SK-N-SH treated with all-trans-retinoic acid at 6 μM for 48 hours (cell line): ENCODE measurements at regions not wholly inside any gene's neighbourhood (a gene's known extent, or its start where the extent isn't known, plus 50 kb on each side); places are given as distances from the start of the nearest gene placed in this dataset.

Experiments used
- ATAC-seq: fragments of 200-7000 bp; cut with Tn5 transposase; 3 replicates; pipeline ENCODE4 v1.9.1; 2020; ENCODE audit warnings: mild to moderate bottlenecking, moderate library complexity
- ARNTL ChIP-seq: fragments of 450-650 bp; formaldehyde crosslinking; IDR thresholded peaks from 2 replicates; pipeline ENCODE4 v1.5.0; 2020; ENCODE audit warnings: low read depth, mild to moderate bottlenecking, moderate library complexity, borderline replicate concordance
- BACH2 ChIP-seq: fragments of 250-450 bp; sonication (Bioruptor Pico); IDR thresholded peaks from 2 replicates; pipeline ENCODE4 v1.9.0; 2021; ENCODE audit warnings: mild to moderate bottlenecking, borderline replicate concordance
- CREB5 ChIP-seq: fragments of 250-450 bp; sonication (Bioruptor Pico); IDR thresholded peaks from 2 replicates; pipeline ENCODE4 v1.5.1; 2020; ENCODE audit warnings: low read depth, mild to moderate bottlenecking, moderate library complexity
- CSRNP3 ChIP-seq: fragments of 250-450 bp; sonication (Bioruptor Pico); IDR thresholded peaks from 2 replicates; pipeline ENCODE4 v1.5.1; 2021; ENCODE audit warnings: mild to moderate bottlenecking, moderate library complexity
- ESRRG ChIP-seq: fragments of 250-450 bp; sonication (Bioruptor Pico); IDR thresholded peaks from 2 replicates; pipeline ENCODE4 v1.6.1; 2021; ENCODE audit warnings: mild to moderate bottlenecking
- ISL1 ChIP-seq: fragments of 250-450 bp; sonication (Bioruptor Pico); IDR thresholded peaks from 2 replicates; pipeline ENCODE4 v2.1.2; 2022; ENCODE audit warnings: mild to moderate bottlenecking, moderate library complexity
- OSR1 ChIP-seq: fragments of 250-450 bp; sonication (Bioruptor Pico); IDR thresholded peaks from 2 replicates; pipeline ENCODE4 v1.8.0; 2022; ENCODE audit warnings: moderate library complexity, mild to moderate bottlenecking, inconsistent platforms
- PATZ1 ChIP-seq: fragments of 250-450 bp; sonication (Bioruptor Pico); IDR thresholded peaks from 2 replicates; pipeline ENCODE4 v1.8.0; 2020; ENCODE audit warnings: mild to moderate bottlenecking, moderate library complexity, borderline replicate concordance
- POU6F1 ChIP-seq: fragments of 250-450 bp; sonication (Bioruptor Pico); IDR thresholded peaks from 2 replicates; pipeline ENCODE4 v1.8.0; 2021; ENCODE audit warnings: low read depth, mild to moderate bottlenecking, moderate library complexity, borderline replicate concordance
- PPARA ChIP-seq: fragments of 250-450 bp; sonication (Bioruptor Pico); IDR thresholded peaks from 2 replicates; pipeline ENCODE4 v1.5.0; 2020; ENCODE audit warnings: mild to moderate bottlenecking, borderline replicate concordance
- RARB ChIP-seq: fragments of 250-450 bp; sonication (Bioruptor Pico); IDR thresholded peaks from 2 replicates; pipeline ENCODE4 v1.8.0; 2021; ENCODE audit warnings: mild to moderate bottlenecking, moderate library complexity
- SNAI2 ChIP-seq: fragments of 250-450 bp; sonication (Bioruptor Pico); IDR thresholded peaks from 2 replicates; pipeline ENCODE4 v1.5.0; 2020; ENCODE audit warnings: mild to moderate bottlenecking, moderate library complexity
- TCF4 ChIP-seq: fragments of 250-450 bp; sonication (Bioruptor Pico); IDR thresholded peaks from 2 replicates; pipeline ENCODE4 v1.8.0; 2021; ENCODE audit warnings: mild to moderate bottlenecking, moderate library complexity, borderline replicate concordance
- TOX ChIP-seq: fragments of 250-450 bp; sonication (Bioruptor Pico); IDR thresholded peaks from 2 replicates; pipeline ENCODE4 v1.8.0; 2021; ENCODE audit warnings: mild to moderate bottlenecking, moderate library complexity, borderline replicate concordance
- TSHZ2 ChIP-seq: fragments of 250-450 bp; sonication (Bioruptor Pico); IDR thresholded peaks from 2 replicates; pipeline ENCODE4 v1.5.0; 2020; ENCODE audit warnings: mild to moderate bottlenecking, moderate library complexity
- ZC3H10 ChIP-seq: fragments of 250-450 bp; sonication (Bioruptor Pico); IDR thresholded peaks from 2 replicates; pipeline ENCODE4 v1.5.1; 2021; ENCODE audit warnings: mild to moderate bottlenecking, moderate library complexity
- ZFP3 ChIP-seq: fragments of 250-450 bp; sonication (Bioruptor Pico); IDR thresholded peaks from 2 replicates; pipeline ENCODE4 v1.5.0; 2020; ENCODE audit warnings: mild to moderate bottlenecking, moderate library complexity
- ZFP30 ChIP-seq: fragments of 450-650 bp; formaldehyde crosslinking; IDR thresholded peaks from 2 replicates; pipeline ENCODE4 v1.5.0; 2022; ENCODE audit warnings: mild to moderate bottlenecking, moderate library complexity
- ZNF565 ChIP-seq: fragments of 450-650 bp; formaldehyde crosslinking; conservative IDR thresholded peaks from 2 replicates; pipeline ENCODE4 v1.5.0; 2020; ENCODE audit warnings: low read depth, mild to moderate bottlenecking, moderate library complexity
- ZNF70 ChIP-seq: fragments of 450-650 bp; formaldehyde crosslinking; IDR thresholded peaks from 2 replicates; pipeline ENCODE4 v1.5.0; 2020; ENCODE audit warnings: mild to moderate bottlenecking, moderate library complexity
- ZNF8 ChIP-seq: fragments of 450-650 bp; formaldehyde crosslinking; IDR thresholded peaks from 2 replicates; pipeline ENCODE4 v1.5.0; 2020; ENCODE audit warnings: mild to moderate bottlenecking, moderate library complexity

GRCh38 chr7:30212701-30213111 lies 71.7 kb upstream of the ZNRF2 start:
- TF ChIP-seq ESRRG (CRISPR knock-in tag) (no peak), ARNTL (no peak), OSR1 (CRISPR knock-in tag) (no peak), ZFP3 (CRISPR knock-in tag) (no peak), CSRNP3 (CRISPR knock-in tag) (no peak), PPARA (CRISPR knock-in tag) (no peak), ISL1 (CRISPR knock-in tag) (no peak), SNAI2 (CRISPR knock-in tag) (no peak), PATZ1 (CRISPR knock-in tag) (no peak), ZC3H10 (CRISPR knock-in tag) (no peak), ZNF70 (CRISPR knock-in tag) (no peak), POU6F1 (CRISPR knock-in tag) (no peak), ZNF8 (no peak), BACH2 (CRISPR knock-in tag) (no peak), RARB (CRISPR knock-in tag) (no peak), TCF4 (CRISPR knock-in tag) (no peak), TOX (no peak), TSHZ2 (no peak), CREB5 (CRISPR knock-in tag) (no peak), ZFP30 (CRISPR knock-in tag) (no peak)
- no peak for ATAC-seq

GRCh38 chr7:30213637-30214036 lies 70.8 kb upstream of the ZNRF2 start:
- ATAC-seq = no peak
- TF ChIP-seq RARB (CRISPR knock-in tag) (no peak), ZNF8 (no peak), CSRNP3 (CRISPR knock-in tag) (no peak), ZFP3 (CRISPR knock-in tag) (no peak), BACH2 (CRISPR knock-in tag) (no peak), PATZ1 (CRISPR knock-in tag) (no peak), SNAI2 (CRISPR knock-in tag) (no peak), TSHZ2 (no peak), TOX (no peak), ISL1 (CRISPR knock-in tag) (no peak), ZNF70 (CRISPR knock-in tag) (no peak), POU6F1 (CRISPR knock-in tag) (no peak), ZNF565 (CRISPR knock-in tag) (no peak)
